ENCODE measurements at regions not wholly inside any gene's neighbourhood (a gene's known extent, or its start where the extent isn't known, plus 50 kb on each side); places are given as distances from the start of the nearest gene placed in this dataset.

- no peaks in the 10 kb centered on the region for H3K4me1 ChIP-seq (ENCODE audit: control insufficient read depth, extremely low read depth, insufficient read depth, low read length)
- H3K27ac ChIP-seq (ENCODE audit: insufficient read depth, low read length) = no peak overlapping the region
- H3K36me3 ChIP-seq (ENCODE audit: control insufficient read depth, insufficient read depth, low read length) = no peaks in the 10 kb centered on the region
- no peak overlapping the region for H3K4me3 ChIP-seq (replicated peaks in 1 of 4; ENCODE audit: control extremely low read depth in 1 of 4, insufficient read depth in 1 of 4, low read depth in 3 of 4, low read length in 4 of 4)
- no peak overlapping the region for H2AFZ ChIP-seq (ENCODE audit: low read length)
- H3K9me3 ChIP-seq (ENCODE audit: control insufficient read depth, insufficient read depth, low read depth, low read length) = peaks cover 2% of the 10 kb centered on the region
- no peak for DNase-seq (ENCODE audit: low read depth in 2 of 2)
- TF ChIP-seq EZH2 (IDR thresholded peaks at IDR 0.05; ENCODE audit: low read length, missing control alignments) (no peak), CTCF (conservative IDR thresholded peaks at IDR 0.05 in 1 of 2, IDR thresholded peaks at IDR 0.05 in 1 of 2; ENCODE audit: low read depth in 1 of 2, low read length in 2 of 2) (no peak)
- no peak overlapping the region for H3K4me2 ChIP-seq (ENCODE audit: extremely low read depth, insufficient read depth, low read length)
- no peaks in the 10 kb centered on the region for H4K20me1 ChIP-seq (ENCODE audit: control insufficient read depth, extremely low read depth, insufficient read depth, low read length)
- H3K9ac ChIP-seq (ENCODE audit: insufficient read depth, low read length) = no peak overlapping the region
- H3K27me3 ChIP-seq (ENCODE audit: control insufficient read depth, insufficient read depth, low read length) = no peaks in the 10 kb centered on the region
- no peaks in the 10 kb centered on the region for H3K79me2 ChIP-seq (ENCODE audit: control insufficient read depth, insufficient read depth, low read length)
Observed at GRCh38 chr4:17134565-17134964, 236.1 kb upstream of the LDB2 start.

- no peak overlapping the region for H3K27ac ChIP-seq (ENCODE audit: insufficient read depth, low read length)
- TF ChIP-seq CTCF (conservative IDR thresholded peaks at IDR 0.05 in 1 of 2, IDR thresholded peaks at IDR 0.05 in 1 of 2; ENCODE audit: low read depth in 1 of 2, low read length in 2 of 2) = no peak
- TF ChIP-seq EZH2 (IDR thresholded peaks at IDR 0.05; ENCODE audit: low read length, missing control alignments) = no peak
- H2AFZ ChIP-seq (ENCODE audit: low read length) = no peak overlapping the region
- no peak overlapping the region for H3K4me3 ChIP-seq (replicated peaks in 1 of 4; ENCODE audit: control extremely low read depth in 1 of 4, insufficient read depth in 1 of 4, low read depth in 3 of 4, low read length in 4 of 4)
- no peak for DNase-seq (ENCODE audit: low read depth in 2 of 2)
- H3K4me1 ChIP-seq (ENCODE audit: control insufficient read depth, extremely low read depth, insufficient read depth, low read length) = no peaks in the 10 kb centered on the region
- no peaks in the 10 kb centered on the region for H3K36me3 ChIP-seq (ENCODE audit: control insufficient read depth, insufficient read depth, low read length)
- H3K27me3 ChIP-seq (ENCODE audit: control insufficient read depth, insufficient read depth, low read length) = no peaks in the 10 kb centered on the region
- no peaks in the 10 kb centered on the region for H4K20me1 ChIP-seq (ENCODE audit: control insufficient read depth, extremely low read depth, insufficient read depth, low read length)
- H3K9ac ChIP-seq (ENCODE audit: insufficient read depth, low read length) = no peak overlapping the region
- no peaks in the 10 kb centered on the region for H3K79me2 ChIP-seq (ENCODE audit: control insufficient read depth, insufficient read depth, low read length)
- no peaks in the 10 kb centered on the region for H3K9me3 ChIP-seq (ENCODE audit: control insufficient read depth, insufficient read depth, low read depth, low read length)
- no peak overlapping the region for H3K4me2 ChIP-seq (ENCODE audit: extremely low read depth, insufficient read depth, low read length)
Observed at GRCh38 chr4:17134100-17134499, 235.7 kb upstream of the LDB2 start.

- Histone ChIP-seq H3K4me3 (replicated peaks in 1 of 4; ENCODE audit: control extremely low read depth in 1 of 4, insufficient read depth in 1 of 4, low read depth in 3 of 4, low read length in 4 of 4) (no peak overlapping the region), H3K27me3 (ENCODE audit: control insufficient read depth, insufficient read depth, low read length) (no peaks in the 10 kb centered on the region), H3K4me1 (ENCODE audit: control insufficient read depth, extremely low read depth, insufficient read depth, low read length) (peaks cover 3% of the 10 kb centered on the region), H3K36me3 (ENCODE audit: control insufficient read depth, insufficient read depth, low read length) (no peaks in the 10 kb centered on the region), H2AFZ (ENCODE audit: low read length) (no peak overlapping the region), H3K9ac (ENCODE audit: insufficient read depth, low read length) (no peak overlapping the region), H3K9me3 (ENCODE audit: control insufficient read depth, insufficient read depth, low read depth, low read length) (no peaks in the 10 kb centered on the region), H3K79me2 (ENCODE audit: control insufficient read depth, insufficient read depth, low read length) (no peaks in the 10 kb centered on the region), H4K20me1 (ENCODE audit: control insufficient read depth, extremely low read depth, insufficient read depth, low read length) (no peaks in the 10 kb centered on the region), H3K4me2 (ENCODE audit: extremely low read depth, insufficient read depth, low read length) (no peak overlapping the region), H3K27ac (ENCODE audit: insufficient read depth, low read length) (no peak overlapping the region)
- no peak for TF ChIP-seq CTCF (conservative IDR thresholded peaks at IDR 0.05 in 1 of 2, IDR thresholded peaks at IDR 0.05 in 1 of 2; ENCODE audit: low read depth in 1 of 2, low read length in 2 of 2)
- TF ChIP-seq EZH2 (IDR thresholded peaks at IDR 0.05; ENCODE audit: low read length, missing control alignments) = no peak
- peak in 1 of 2 donors; percentile 52 for DNase-seq (ENCODE audit: low read depth in 2 of 2)
Observed at GRCh38 chr4:17132226-17132625, 233.8 kb upstream of the LDB2 start.
